ENCODE measurements at regions not wholly inside any gene's neighbourhood (a gene's known extent, or its start where the extent isn't known, plus 50 kb on each side); places are given as distances from the start of the nearest gene placed in this dataset.

DNA sequence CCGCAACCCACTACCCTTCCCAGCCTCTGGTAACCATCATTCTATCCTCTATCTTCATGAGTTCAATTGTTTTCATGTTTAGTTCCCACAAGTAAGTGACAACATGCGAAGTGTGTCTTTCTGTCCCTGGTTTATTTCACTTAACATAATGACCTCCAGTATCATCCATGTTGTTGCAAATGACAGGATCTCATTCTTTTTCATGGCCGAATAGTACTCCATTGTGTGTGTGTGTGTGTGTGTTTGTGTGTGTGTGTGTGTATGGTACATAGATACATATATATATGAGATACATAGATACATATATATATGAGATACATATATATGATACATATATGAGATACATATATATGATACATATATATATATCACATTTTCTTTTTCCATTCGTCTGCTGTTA, 196.3 kb upstream of the STK17B start:
- Histone ChIP-seq H3K4me3 (ENCODE audit: low read length) (no peak overlapping the region), H3K27me3 (ENCODE audit: insufficient read depth, low read length) (no peaks in the 10 kb centered on the region), H3K4me1 (ENCODE audit: insufficient read depth, low read length) (no peaks in the 10 kb centered on the region), H3K9me3 (ENCODE audit: low read depth, low read length) (no peaks in the 10 kb centered on the region)

- Histone ChIP-seq H3K4me3 (ENCODE audit: low read length) (no peak overlapping the region), H3K27me3 (ENCODE audit: insufficient read depth, low read length) (no peaks in the 10 kb centered on the region), H3K4me1 (ENCODE audit: insufficient read depth, low read length) (no peaks in the 10 kb centered on the region), H3K9me3 (ENCODE audit: low read depth, low read length) (no peaks in the 10 kb centered on the region)
Observed at GRCh38 chr2:196368546-196369225, 197.3 kb upstream of the STK17B start.

DNA sequence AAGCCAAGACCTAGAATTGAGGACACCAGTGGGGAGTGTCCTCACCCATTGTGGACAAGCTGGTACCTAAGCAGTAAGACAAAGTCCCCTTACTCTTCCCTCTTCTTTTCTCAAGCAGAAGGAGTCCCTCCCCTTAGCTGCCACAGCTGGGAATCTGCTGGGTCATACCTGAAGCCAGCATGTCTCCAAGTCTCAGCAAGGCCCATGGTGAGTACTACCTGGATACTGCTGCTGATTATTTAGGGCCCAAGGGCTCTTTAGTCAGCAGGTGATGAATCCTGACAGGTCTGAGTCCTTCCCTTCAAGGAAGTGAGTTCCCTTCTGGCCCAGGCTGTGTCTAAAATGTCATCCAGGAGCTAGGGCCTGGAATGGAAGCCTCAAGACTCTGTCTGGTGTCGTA, 198.6 kb upstream of the STK17B start:
- Histone ChIP-seq H3K9me3 (ENCODE audit: low read depth, low read length) (no peaks in the 10 kb centered on the region), H3K4me3 (ENCODE audit: low read length) (no peak overlapping the region), H3K27me3 (ENCODE audit: insufficient read depth, low read length) (no peaks in the 10 kb centered on the region), H3K4me1 (ENCODE audit: insufficient read depth, low read length) (no peaks in the 10 kb centered on the region)

GRCh38 chr2:196370381-196370780, 199.0 kb upstream of the STK17B start:
- Histone ChIP-seq H3K27me3 (ENCODE audit: insufficient read depth, low read length) (no peaks in the 10 kb centered on the region), H3K9me3 (ENCODE audit: low read depth, low read length) (no peaks in the 10 kb centered on the region), H3K4me1 (ENCODE audit: insufficient read depth, low read length) (no peaks in the 10 kb centered on the region), H3K4me3 (ENCODE audit: low read length) (no peak overlapping the region)

DNA sequence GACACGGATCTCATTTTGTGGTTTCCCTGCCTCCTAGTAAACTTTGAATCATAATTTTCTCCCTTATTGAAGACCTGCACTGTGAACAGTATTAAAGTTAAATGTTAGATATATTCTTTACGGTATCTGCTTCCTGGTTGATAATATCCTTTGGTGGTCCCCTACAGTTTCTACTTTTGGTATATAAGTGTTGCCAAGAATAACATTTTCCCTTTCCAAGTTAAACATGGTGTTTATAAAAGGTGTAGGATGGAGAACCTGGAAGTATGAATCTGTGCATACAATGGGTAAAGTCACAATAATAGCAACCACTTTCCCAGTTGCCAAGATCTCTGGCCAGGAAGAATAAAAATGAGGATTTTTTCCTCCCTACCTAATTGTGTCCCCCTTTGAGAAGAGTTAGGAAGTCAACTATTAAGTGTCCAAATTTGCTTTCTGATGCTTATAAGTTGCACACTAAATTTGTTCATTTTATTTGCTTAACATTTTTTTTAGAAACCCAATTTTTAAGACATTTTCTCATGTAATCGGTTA, 201.0 kb upstream of the STK17B start:
- no peaks in the 10 kb centered on the region for H3K27me3 ChIP-seq (ENCODE audit: insufficient read depth, low read length)

GRCh38 chr2:196372811-196373664, 201.7 kb upstream of the STK17B start:
- Histone ChIP-seq H3K27me3 (ENCODE audit: insufficient read depth, low read length) (no peaks in the 10 kb centered on the region), H3K4me1 (ENCODE audit: insufficient read depth, low read length) (no peaks in the 10 kb centered on the region), H3K9me3 (ENCODE audit: low read depth, low read length) (no peaks in the 10 kb centered on the region), H3K4me3 (ENCODE audit: low read length) (no peak overlapping the region)

More for the DNA sequence above, 201.0 kb upstream of the STK17B start:
- H3K4me3 ChIP-seq (ENCODE audit: low read length), result no peak overlapping the region
- no peaks in the 10 kb centered on the region for H3K4me1 ChIP-seq (ENCODE audit: insufficient read depth, low read length)
- H3K9me3 ChIP-seq (ENCODE audit: low read depth, low read length), result no peaks in the 10 kb centered on the region

DNA sequence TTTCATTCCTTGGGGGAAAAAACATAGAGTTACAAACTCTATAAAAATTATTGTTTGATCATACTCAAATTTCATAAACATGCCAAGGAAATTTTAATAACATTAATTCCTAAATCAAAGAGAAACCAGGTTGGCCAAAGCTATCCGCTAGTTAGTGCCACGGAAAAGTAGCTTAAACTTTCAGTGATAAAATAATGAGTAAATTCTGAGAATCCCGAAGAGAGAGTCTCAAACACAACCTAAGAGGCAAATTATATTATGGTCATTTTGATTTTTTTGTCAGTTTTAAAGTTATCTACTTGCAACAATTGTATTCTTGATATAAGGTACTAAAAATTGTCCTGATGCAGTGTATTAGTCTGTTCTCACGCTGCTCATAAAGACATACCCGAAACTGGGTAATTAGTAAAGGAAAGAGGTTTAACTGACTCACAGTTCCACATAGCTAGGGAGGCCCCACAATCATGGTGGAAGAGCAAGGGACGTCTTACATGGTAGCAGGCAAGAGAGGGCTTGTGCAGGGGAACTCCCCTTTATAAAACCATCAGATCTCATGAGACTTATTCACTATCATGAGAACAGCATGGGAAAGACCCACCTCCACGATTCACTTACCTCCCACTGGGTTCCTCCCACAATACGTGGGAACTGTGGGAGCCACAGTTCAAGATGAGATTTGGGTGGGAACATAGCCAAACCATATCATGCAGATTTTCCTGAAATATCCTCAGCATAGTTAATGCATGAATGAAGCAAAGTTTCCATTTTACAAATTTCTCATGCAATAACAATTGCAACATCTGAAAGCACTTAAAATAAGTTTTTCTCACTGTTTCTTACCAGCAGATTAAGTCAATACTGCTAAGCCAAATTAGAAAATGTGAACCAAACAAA, 205.9 kb upstream of the STK17B start:
- Histone ChIP-seq H3K9me3 (ENCODE audit: low read depth, low read length) (no peaks in the 10 kb centered on the region), H3K4me1 (ENCODE audit: insufficient read depth, low read length) (no peaks in the 10 kb centered on the region), H3K27me3 (ENCODE audit: insufficient read depth, low read length) (no peaks in the 10 kb centered on the region), H3K4me3 (ENCODE audit: low read length) (no peak overlapping the region)

DNA sequence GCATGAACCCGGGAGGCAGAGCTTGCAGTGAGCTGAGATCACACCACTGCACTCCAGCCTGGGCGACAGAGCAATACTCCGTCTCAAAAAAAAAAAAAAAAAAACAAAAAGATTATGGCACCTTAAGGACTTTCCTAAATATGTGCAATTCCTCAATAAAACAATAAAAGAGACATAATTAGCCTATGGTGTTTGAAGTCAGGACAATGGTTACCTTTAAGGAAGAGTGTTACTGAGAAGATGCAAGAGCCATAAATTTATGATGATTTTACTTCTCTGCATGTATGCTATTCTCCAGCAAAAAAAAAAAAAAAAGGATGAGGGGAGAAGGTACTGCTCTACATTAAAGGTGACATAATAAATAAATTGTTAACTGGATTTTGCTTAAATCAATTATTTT, 208.2 kb upstream of the STK17B start:
- Histone ChIP-seq H3K27me3 (ENCODE audit: insufficient read depth, low read length) (no peaks in the 10 kb centered on the region), H3K9me3 (ENCODE audit: low read depth, low read length) (no peaks in the 10 kb centered on the region), H3K4me1 (ENCODE audit: insufficient read depth, low read length) (no peaks in the 10 kb centered on the region), H3K4me3 (ENCODE audit: low read length) (no peak overlapping the region)

GRCh38 chr2:196380098-196380497, 208.7 kb upstream of the STK17B start:
- no peaks in the 10 kb centered on the region for H3K9me3 ChIP-seq (ENCODE audit: low read depth, low read length)
- H3K27me3 ChIP-seq (ENCODE audit: insufficient read depth, low read length), result no peaks in the 10 kb centered on the region
- H3K4me1 ChIP-seq (ENCODE audit: insufficient read depth, low read length), result no peaks in the 10 kb centered on the region
- H3K4me3 ChIP-seq (ENCODE audit: low read length), result no peak overlapping the region

DNA sequence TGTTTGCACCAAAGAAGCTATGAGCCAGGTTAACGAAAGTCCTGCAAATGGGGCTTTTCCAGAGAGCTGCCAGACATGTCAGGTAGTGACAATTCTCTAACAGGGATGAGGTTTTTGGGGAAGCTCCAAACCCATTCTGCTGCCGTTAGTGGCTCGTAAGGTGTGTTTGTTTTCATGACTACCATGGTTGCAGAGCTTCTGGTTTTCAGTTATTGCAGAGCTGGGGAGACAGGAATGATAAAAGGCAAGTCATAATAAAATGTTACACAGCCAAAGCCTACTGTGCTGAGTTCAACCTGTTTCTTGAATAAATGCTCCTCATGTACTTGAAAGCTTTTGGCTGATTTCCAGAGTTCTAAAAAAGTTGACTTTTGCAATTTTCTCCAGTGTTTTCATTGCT, 209.2 kb upstream of the STK17B start:
- Histone ChIP-seq H3K4me1 (ENCODE audit: insufficient read depth, low read length) (no peaks in the 10 kb centered on the region), H3K9me3 (ENCODE audit: low read depth, low read length) (no peaks in the 10 kb centered on the region), H3K4me3 (ENCODE audit: low read length) (no peak overlapping the region), H3K27me3 (ENCODE audit: insufficient read depth, low read length) (no peaks in the 10 kb centered on the region)

DNA sequence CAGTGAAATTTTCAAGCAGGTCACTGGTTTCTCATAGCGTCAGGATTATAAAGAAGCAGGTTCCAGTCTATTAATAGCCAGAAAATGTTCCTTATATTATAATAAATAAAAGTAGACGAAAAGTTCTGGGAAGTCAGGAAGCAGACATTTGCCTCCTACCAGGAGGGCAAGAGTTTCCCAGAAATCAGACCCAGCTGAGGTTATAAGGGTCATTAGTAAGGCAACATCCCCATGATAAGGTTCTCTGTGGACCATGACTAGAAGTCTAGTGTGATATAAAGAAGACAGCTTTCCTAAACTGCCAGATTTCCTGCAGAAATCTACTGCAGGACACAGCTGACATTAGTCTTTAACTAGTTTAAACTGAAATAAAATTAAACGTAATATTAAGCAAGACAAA, 210.1 kb upstream of the STK17B start:
- Histone ChIP-seq H3K9me3 (ENCODE audit: low read depth, low read length) (no peaks in the 10 kb centered on the region), H3K4me1 (ENCODE audit: insufficient read depth, low read length) (no peaks in the 10 kb centered on the region), H3K27me3 (ENCODE audit: insufficient read depth, low read length) (no peaks in the 10 kb centered on the region), H3K4me3 (ENCODE audit: low read length) (no peak overlapping the region)

DNA sequence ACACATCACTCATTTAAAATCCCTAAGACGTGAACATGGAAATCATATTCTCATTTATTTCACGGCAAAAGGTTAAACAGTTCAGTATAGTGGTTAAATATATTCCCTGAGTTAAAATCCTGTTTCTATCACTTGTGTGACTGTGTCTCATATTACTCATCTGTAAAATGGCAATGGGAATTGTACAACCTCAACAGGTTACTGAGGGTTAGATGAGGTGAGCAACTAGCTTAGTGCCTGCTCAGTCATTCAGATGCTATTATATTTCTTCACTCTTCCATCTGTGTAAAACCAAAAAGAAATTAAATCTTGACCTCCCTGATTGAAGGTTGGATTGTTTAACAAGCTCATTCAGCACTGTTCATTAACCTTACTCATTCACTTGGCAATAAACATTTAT, 212.4 kb upstream of the STK17B start:
- H3K4me3 ChIP-seq (ENCODE audit: low read length), result no peak overlapping the region

GRCh38 chr2:196384729-196385128, 213.4 kb upstream of the STK17B start:
- no peaks in the 10 kb centered on the region for H3K9me3 ChIP-seq (ENCODE audit: low read depth, low read length)
- H3K27me3 ChIP-seq (ENCODE audit: insufficient read depth, low read length), result no peaks in the 10 kb centered on the region
- H3K4me3 ChIP-seq (ENCODE audit: low read length), result no peak overlapping the region
- no peaks in the 10 kb centered on the region for H3K4me1 ChIP-seq (ENCODE audit: insufficient read depth, low read length)

More for the DNA sequence above, 212.4 kb upstream of the STK17B start:
- Histone ChIP-seq H3K27me3 (ENCODE audit: insufficient read depth, low read length) (no peaks in the 10 kb centered on the region), H3K4me1 (ENCODE audit: insufficient read depth, low read length) (no peaks in the 10 kb centered on the region), H3K9me3 (ENCODE audit: low read depth, low read length) (no peaks in the 10 kb centered on the region)

- Histone ChIP-seq H3K27me3 (ENCODE audit: insufficient read depth, low read length) (no peaks in the 10 kb centered on the region), H3K9me3 (ENCODE audit: low read depth, low read length) (no peaks in the 10 kb centered on the region), H3K4me3 (ENCODE audit: low read length) (no peak overlapping the region), H3K4me1 (ENCODE audit: insufficient read depth, low read length) (no peaks in the 10 kb centered on the region)
Observed at GRCh38 chr2:196389670-196390069, 218.3 kb upstream of the STK17B start.

Data from mononuclear cell (primary cell).